K562 (cell line): ENCODE measurements at regions not wholly inside any gene's neighbourhood (a gene's known extent, or its start where the extent isn't known, plus 50 kb on each side); places are given as distances from the start of the nearest gene placed in this dataset.

Source experiments
- BRD4 ChIP-seq: fragments of 200-600 bp; sonication (generic); IDR thresholded peaks from 2 replicates; pipeline ENCODE4 v1.6.1; 2017; ENCODE audit warnings: inconsistent platforms
- CHD1 ChIP-seq: fragments of 200-600 bp; sonication (generic); IDR thresholded peaks from one replicate; pipeline ENCODE4 v1.6.1; 2012; ENCODE audit warnings: mild to moderate bottlenecking, moderate library complexity, low read length, inconsistent platforms
- RBM17 ChIP-seq: fragments of 200-400 bp; formaldehyde crosslinking; IDR thresholded peaks from 2 replicates; pipeline ENCODE4 v1.6.1; 2017; ENCODE audit warnings: low read depth, mild to moderate bottlenecking, low read length, borderline replicate concordance
- TCF7L2 ChIP-seq: fragments of 150-350 bp; IDR thresholded peaks from 2 replicates; pipeline ENCODE4 v1.6.1; 2016; ENCODE audit warnings: low read depth, mild to moderate bottlenecking, low read length, moderate library complexity
- TF ChIP-seq, protein P1 (sequence below): IDR thresholded peaks from 3 replicates; pipeline ENCODE4 v1.6.1; 2011; ENCODE audit warnings: borderline replicate concordance, mild to moderate bottlenecking; ENCODE audit not compliant: insufficient read length, insufficient read depth
- TF ChIP-seq, protein P2 (sequence below): fragments of 250-450 bp; sonication (Bioruptor Pico); IDR thresholded peaks from 2 replicates; pipeline ENCODE4 v1.8.0; 2021; ENCODE audit warnings: mild to moderate bottlenecking, moderate library complexity

DNA sequence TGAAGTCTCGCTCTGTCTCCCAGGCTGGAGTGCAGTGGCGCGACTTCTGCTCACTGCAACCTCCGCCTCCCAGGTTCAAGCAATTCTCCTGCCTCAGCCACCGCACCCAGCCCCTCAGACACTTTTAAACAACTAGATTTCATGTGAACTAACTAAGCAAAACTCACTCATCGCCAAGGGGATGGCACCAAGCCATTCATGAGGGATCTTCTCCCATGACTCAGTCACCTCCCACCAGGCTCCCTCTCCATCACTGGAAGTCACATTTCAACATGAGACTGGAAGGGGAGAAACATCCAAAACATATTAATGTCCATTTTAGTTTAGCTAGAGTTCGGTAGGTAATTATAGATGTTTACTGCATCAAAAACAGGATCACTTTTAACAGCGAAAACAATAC lies 95.9 kb upstream of the PRL start:
- TF ChIP-seq CHD1 (no peak), TCF7L2 (no peak), RBM17 (no peak), BRD4 (no peak)
- TF ChIP-seq, protein P1, sequence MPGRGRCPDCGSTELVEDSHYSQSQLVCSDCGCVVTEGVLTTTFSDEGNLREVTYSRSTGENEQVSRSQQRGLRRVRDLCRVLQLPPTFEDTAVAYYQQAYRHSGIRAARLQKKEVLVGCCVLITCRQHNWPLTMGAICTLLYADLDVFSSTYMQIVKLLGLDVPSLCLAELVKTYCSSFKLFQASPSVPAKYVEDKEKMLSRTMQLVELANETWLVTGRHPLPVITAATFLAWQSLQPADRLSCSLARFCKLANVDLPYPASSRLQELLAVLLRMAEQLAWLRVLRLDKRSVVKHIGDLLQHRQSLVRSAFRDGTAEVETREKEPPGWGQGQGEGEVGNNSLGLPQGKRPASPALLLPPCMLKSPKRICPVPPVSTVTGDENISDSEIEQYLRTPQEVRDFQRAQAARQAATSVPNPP = no peak
- TF ChIP-seq, protein P2, sequence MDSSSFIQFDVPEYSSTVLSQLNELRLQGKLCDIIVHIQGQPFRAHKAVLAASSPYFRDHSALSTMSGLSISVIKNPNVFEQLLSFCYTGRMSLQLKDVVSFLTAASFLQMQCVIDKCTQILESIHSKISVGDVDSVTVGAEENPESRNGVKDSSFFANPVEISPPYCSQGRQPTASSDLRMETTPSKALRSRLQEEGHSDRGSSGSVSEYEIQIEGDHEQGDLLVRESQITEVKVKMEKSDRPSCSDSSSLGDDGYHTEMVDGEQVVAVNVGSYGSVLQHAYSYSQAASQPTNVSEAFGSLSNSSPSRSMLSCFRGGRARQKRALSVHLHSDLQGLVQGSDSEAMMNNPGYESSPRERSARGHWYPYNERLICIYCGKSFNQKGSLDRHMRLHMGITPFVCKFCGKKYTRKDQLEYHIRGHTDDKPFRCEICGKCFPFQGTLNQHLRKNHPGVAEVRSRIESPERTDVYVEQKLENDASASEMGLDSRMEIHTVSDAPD (CRISPR knock-in tag) = no peak
